ENCODE measurements at regions not wholly inside any gene's neighbourhood (a gene's known extent, or its start where the extent isn't known, plus 50 kb on each side); places are given as distances from the start of the nearest gene placed in this dataset.
"Not testable (repeated sequence)": the region's sequence is repeated elsewhere in the genome, so short reads cannot be mapped to it uniquely, and the experiment has no call there.

GRCh38 chr18:9042766-9043481 is 59.6 kb upstream of the NDUFV2 start:
- DNase-seq (no peak), FAIRE-seq (no peak)
- Histone ChIP-seq H3K27me3 (ENCODE audit: control insufficient read depth in 3 of 3, insufficient read depth in 3 of 3, low read length in 3 of 3) (no peaks in the 10 kb centered on the region), H3K9me3 (ENCODE audit: control insufficient read depth in 2 of 2, insufficient read depth in 1 of 2, low read depth in 1 of 2, low read length in 1 of 2) (no peaks in the 10 kb centered on the region), H3K36me3 (ENCODE audit: control insufficient read depth in 3 of 3, insufficient read depth in 2 of 3, low read depth in 1 of 3, low read length in 3 of 3) (no peaks in the 10 kb centered on the region), H3K4me1 (ENCODE audit: control insufficient read depth in 3 of 3, insufficient read depth in 2 of 3, low read depth in 1 of 3, low read length in 2 of 3) (no peaks in the 10 kb centered on the region), H3K4me3 (ENCODE audit: low read depth in 1 of 3, low read length in 3 of 3) (no peak overlapping the region), H3K27ac (ENCODE audit: low read depth in 1 of 3, low read length in 2 of 3) (no peak overlapping the region)
- 81 to 82% (median 82%) methylated on average over 6 of the region's 6 CpGs for WGBS, 3 donors

GRCh38 chr18:9043581-9043980 is 58.9 kb upstream of the NDUFV2 start:
- FAIRE-seq: no peak
- WGBS, 3 donors: 95 to 100% (median 97%) methylated on average over 1 of the region's 1 CpG
- no peaks in the 10 kb centered on the region for H3K36me3 ChIP-seq (ENCODE audit: control insufficient read depth in 3 of 3, insufficient read depth in 2 of 3, low read depth in 1 of 3, low read length in 3 of 3)
- H3K27me3 ChIP-seq (ENCODE audit: control insufficient read depth in 3 of 3, insufficient read depth in 3 of 3, low read length in 3 of 3): no peaks in the 10 kb centered on the region
- H3K4me3 ChIP-seq (ENCODE audit: low read depth in 1 of 3, low read length in 3 of 3): no peak overlapping the region
- no peaks in the 10 kb centered on the region for H3K4me1 ChIP-seq (ENCODE audit: control insufficient read depth in 3 of 3, insufficient read depth in 2 of 3, low read depth in 1 of 3, low read length in 2 of 3)
- no peaks in the 10 kb centered on the region for H3K9me3 ChIP-seq (ENCODE audit: control insufficient read depth in 2 of 2, insufficient read depth in 1 of 2, low read depth in 1 of 2, low read length in 1 of 2)
- H3K27ac ChIP-seq (ENCODE audit: low read depth in 1 of 3, low read length in 2 of 3): no peak overlapping the region
- DNase-seq: no peak

- Histone ChIP-seq H3K27me3 (ENCODE audit: control insufficient read depth in 3 of 3, insufficient read depth in 3 of 3, low read length in 3 of 3) (no peaks in the 10 kb centered on the region), H3K4me3 (ENCODE audit: low read depth in 1 of 3, low read length in 3 of 3) (no peak overlapping the region), H3K9me3 (ENCODE audit: control insufficient read depth in 2 of 2, insufficient read depth in 1 of 2, low read depth in 1 of 2, low read length in 1 of 2) (peaks cover 0 to 10% of the 10 kb centered on the region in 2 donors), H3K36me3 (ENCODE audit: control insufficient read depth in 3 of 3, insufficient read depth in 2 of 3, low read depth in 1 of 3, low read length in 3 of 3) (no peaks in the 10 kb centered on the region), H3K4me1 (ENCODE audit: control insufficient read depth in 3 of 3, insufficient read depth in 2 of 3, low read depth in 1 of 3, low read length in 2 of 3) (no peaks in the 10 kb centered on the region), H3K27ac (ENCODE audit: low read depth in 1 of 3, low read length in 2 of 3) (no peak overlapping the region)
- WGBS, 3 donors: 85 to 95% (median 88%) methylated on average over 7 of the region's 7 CpGs
- FAIRE-seq (no peak), DNase-seq (no peak)
Measured at GRCh38 chr18:9047715-9048114, 54.8 kb upstream of the NDUFV2 start.

- Histone ChIP-seq H3K27ac (ENCODE audit: low read depth in 1 of 3, low read length in 2 of 3) (no peak overlapping the region), H3K9me3 (ENCODE audit: control insufficient read depth in 2 of 2, insufficient read depth in 1 of 2, low read depth in 1 of 2, low read length in 1 of 2) (peaks cover 0 to 14% of the 10 kb centered on the region in 2 donors), H3K27me3 (ENCODE audit: control insufficient read depth in 3 of 3, insufficient read depth in 3 of 3, low read length in 3 of 3) (no peaks in the 10 kb centered on the region), H3K4me1 (ENCODE audit: control insufficient read depth in 3 of 3, insufficient read depth in 2 of 3, low read depth in 1 of 3, low read length in 2 of 3) (no peaks in the 10 kb centered on the region), H3K36me3 (ENCODE audit: control insufficient read depth in 3 of 3, insufficient read depth in 2 of 3, low read depth in 1 of 3, low read length in 3 of 3) (no peaks in the 10 kb centered on the region), H3K4me3 (ENCODE audit: low read depth in 1 of 3, low read length in 3 of 3) (no peak overlapping the region)
- no peak for FAIRE-seq
- no peak for DNase-seq
- 85 to 92% (median 85%) methylated on average over 5 of the region's 5 CpGs for WGBS, 3 donors
Measured at GRCh38 chr18:9048236-9048635, 54.3 kb upstream of the NDUFV2 start.

- peak in 1 of 2 donors; percentile 9 for DNase-seq
- no peak for FAIRE-seq
- Histone ChIP-seq H3K27ac (ENCODE audit: low read depth in 1 of 3, low read length in 2 of 3) (no peak overlapping the region), H3K27me3 (ENCODE audit: control insufficient read depth in 3 of 3, insufficient read depth in 3 of 3, low read length in 3 of 3) (no peaks in the 10 kb centered on the region), H3K4me3 (ENCODE audit: low read depth in 1 of 3, low read length in 3 of 3) (no peak overlapping the region), H3K4me1 (ENCODE audit: control insufficient read depth in 3 of 3, insufficient read depth in 2 of 3, low read depth in 1 of 3, low read length in 2 of 3) (no peaks in the 10 kb centered on the region), H3K36me3 (ENCODE audit: control insufficient read depth in 3 of 3, insufficient read depth in 2 of 3, low read depth in 1 of 3, low read length in 3 of 3) (no peaks in the 10 kb centered on the region), H3K9me3 (ENCODE audit: control insufficient read depth in 2 of 2, insufficient read depth in 1 of 2, low read depth in 1 of 2, low read length in 1 of 2) (peaks cover 0 to 16% of the 10 kb centered on the region in 2 donors)
- 17 to 60% (median 18%) methylated on average over 3 of the region's 3 CpGs for WGBS, 3 donors
Measured at GRCh38 chr18:9048808-9049494, 53.5 kb upstream of the NDUFV2 start.

- DNase-seq (peak in 1 of 2 donors; percentile 8), FAIRE-seq (no peak)
- Histone ChIP-seq H3K9me3 (ENCODE audit: control insufficient read depth in 2 of 2, insufficient read depth in 1 of 2, low read depth in 1 of 2, low read length in 1 of 2) (peaks cover 0 to 16% of the 10 kb centered on the region in 2 donors), H3K36me3 (ENCODE audit: control insufficient read depth in 3 of 3, insufficient read depth in 2 of 3, low read depth in 1 of 3, low read length in 3 of 3) (no peaks in the 10 kb centered on the region), H3K27me3 (ENCODE audit: control insufficient read depth in 3 of 3, insufficient read depth in 3 of 3, low read length in 3 of 3) (no peaks in the 10 kb centered on the region), H3K27ac (ENCODE audit: low read depth in 1 of 3, low read length in 2 of 3) (no peak overlapping the region), H3K4me3 (ENCODE audit: low read depth in 1 of 3, low read length in 3 of 3) (no peak overlapping the region), H3K4me1 (ENCODE audit: control insufficient read depth in 3 of 3, insufficient read depth in 2 of 3, low read depth in 1 of 3, low read length in 2 of 3) (no peaks in the 10 kb centered on the region)
Measured at GRCh38 chr18:9049495-9049809, 53.0 kb upstream of the NDUFV2 start.

GRCh38 chr18:9050628-9051284 is 51.7 kb upstream of the NDUFV2 start:
- WGBS, 3 donors: 93 to 99% (median 94%) methylated on average over 1 of the region's 1 CpG
- DNase-seq; H3K4me1 ChIP-seq (ENCODE audit: control insufficient read depth in 3 of 3, insufficient read depth in 2 of 3, low read depth in 1 of 3, low read length in 2 of 3); H3K27me3 ChIP-seq (ENCODE audit: control insufficient read depth in 3 of 3, insufficient read depth in 3 of 3, low read length in 3 of 3); H3K36me3 ChIP-seq (ENCODE audit: control insufficient read depth in 3 of 3, insufficient read depth in 2 of 3, low read depth in 1 of 3, low read length in 3 of 3); H3K27ac ChIP-seq (ENCODE audit: low read depth in 1 of 3, low read length in 2 of 3); H3K4me3 ChIP-seq (ENCODE audit: low read depth in 1 of 3, low read length in 3 of 3); FAIRE-seq: not testable (repeated sequence)
- H3K9me3 ChIP-seq (ENCODE audit: control insufficient read depth in 2 of 2, insufficient read depth in 1 of 2, low read depth in 1 of 2, low read length in 1 of 2): peaks cover 0 to 16% of the 10 kb centered on the region in 2 donors
